GM19351 (cell line): ENCODE measurements at regions not wholly inside any gene's neighbourhood (a gene's known extent, or its start where the extent isn't known, plus 50 kb on each side); places are given as distances from the start of the nearest gene placed in this dataset.
"Not testable (repeated sequence)": the region's sequence is repeated elsewhere in the genome, so short reads cannot be mapped to it uniquely, and the experiment has no call there.

Source experiments
- ATAC-seq: cut with Tn5 transposase; IDR thresholded peaks from one replicate; pipeline ENCODE4 v1.9.1; 2021; ENCODE audit warnings: mild to moderate bottlenecking, moderate library complexity; ENCODE audit not compliant: unreplicated experiment

DNA sequence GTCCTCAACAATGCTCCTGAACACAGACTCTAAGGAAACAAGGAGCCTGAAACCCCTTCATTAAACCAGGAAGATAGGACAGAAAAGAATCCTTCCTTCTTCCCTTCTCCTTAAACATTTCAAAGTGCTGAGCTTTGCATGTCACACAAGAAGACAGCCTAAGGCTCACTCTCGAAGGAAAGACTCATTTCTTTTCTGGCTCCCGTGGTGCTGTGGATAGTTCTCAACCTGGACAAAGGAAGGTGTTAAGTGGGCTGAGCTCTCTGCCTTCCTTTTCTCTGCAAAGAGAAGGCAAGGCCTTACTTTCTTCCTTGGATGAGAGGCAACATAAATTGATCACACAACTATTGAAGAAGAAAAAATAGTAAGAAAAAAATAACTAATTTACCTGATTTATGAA lies 452.4 kb upstream of the DDI1 start:
- ATAC-seq: no peak

DNA sequence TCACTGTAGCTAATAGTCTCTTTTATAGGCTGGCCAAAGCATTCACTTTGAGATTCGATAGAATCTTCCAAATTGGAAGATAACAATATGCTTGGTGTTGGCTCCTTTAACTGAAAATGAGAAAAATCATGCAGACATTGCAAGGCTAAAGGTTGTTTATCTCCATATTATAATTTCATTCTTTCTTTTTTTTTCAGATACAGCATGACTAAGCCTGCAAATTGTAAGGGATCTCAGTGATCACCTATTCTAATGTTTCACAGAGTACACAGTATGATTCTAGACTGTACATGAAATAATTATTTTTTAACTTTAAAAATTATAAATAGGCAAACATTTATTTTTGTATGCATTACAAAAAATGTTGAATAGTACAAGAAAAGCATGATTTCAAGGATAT lies 451.7 kb upstream of the DDI1 start:
- ATAC-seq: no peak

DNA sequence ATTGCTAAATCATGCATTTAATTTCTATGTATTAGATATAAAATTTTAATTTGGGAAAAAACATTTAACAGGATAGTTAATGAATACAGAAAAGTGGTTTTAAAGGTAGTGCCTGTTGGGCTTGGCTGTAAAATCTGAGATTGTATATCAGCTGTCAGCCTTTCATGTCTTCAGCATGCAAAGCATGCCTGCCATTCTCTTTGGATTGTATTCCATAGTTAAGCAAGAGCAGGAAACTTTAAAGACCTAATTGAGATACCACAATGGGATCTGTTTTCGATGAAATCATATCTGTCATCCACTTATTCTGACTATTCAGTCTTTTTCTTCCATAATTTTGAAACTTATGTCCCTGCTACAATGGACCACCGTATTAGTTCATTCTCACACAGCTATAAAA lies 451.0 kb upstream of the DDI1 start:
- ATAC-seq: no peak

DNA sequence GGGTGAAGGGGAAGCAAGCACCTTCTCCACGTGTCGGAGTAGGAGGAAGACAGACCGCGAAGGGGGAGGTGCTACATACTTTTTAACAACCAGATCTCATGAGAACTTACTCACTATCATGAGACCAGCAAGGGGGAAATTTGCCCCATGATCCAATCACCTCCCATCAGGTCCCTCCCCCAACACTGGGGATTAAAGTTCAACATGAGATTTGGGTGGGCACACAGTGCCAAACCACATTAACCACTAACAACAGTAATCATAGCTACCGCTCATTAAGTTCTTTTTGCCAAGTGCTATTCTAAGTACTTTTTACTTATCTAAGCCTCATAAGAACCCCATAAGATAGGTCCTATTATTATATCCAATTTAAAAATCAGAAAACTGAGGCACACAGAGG lies 450.5 kb upstream of the DDI1 start:
- no peak for ATAC-seq

DNA sequence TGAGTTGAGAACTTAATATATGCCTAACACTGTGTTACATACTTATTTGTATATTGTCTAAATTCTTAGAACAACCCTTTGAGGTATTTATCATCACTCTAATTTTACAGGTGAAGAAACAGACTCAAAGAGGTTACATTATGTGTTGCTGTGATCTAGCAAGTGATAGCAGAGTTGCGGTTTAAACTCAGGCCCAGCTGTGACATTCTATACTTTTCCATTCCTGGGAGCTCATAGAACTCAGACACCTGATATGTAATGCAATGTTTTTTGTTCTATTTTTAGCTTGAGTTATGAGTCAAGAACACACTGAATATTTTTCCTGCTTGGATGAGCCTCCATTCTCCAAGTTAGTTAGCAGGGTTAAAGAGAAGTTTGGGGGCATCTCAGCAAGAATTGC lies 449.7 kb upstream of the DDI1 start:
- ATAC-seq: no peak

DNA sequence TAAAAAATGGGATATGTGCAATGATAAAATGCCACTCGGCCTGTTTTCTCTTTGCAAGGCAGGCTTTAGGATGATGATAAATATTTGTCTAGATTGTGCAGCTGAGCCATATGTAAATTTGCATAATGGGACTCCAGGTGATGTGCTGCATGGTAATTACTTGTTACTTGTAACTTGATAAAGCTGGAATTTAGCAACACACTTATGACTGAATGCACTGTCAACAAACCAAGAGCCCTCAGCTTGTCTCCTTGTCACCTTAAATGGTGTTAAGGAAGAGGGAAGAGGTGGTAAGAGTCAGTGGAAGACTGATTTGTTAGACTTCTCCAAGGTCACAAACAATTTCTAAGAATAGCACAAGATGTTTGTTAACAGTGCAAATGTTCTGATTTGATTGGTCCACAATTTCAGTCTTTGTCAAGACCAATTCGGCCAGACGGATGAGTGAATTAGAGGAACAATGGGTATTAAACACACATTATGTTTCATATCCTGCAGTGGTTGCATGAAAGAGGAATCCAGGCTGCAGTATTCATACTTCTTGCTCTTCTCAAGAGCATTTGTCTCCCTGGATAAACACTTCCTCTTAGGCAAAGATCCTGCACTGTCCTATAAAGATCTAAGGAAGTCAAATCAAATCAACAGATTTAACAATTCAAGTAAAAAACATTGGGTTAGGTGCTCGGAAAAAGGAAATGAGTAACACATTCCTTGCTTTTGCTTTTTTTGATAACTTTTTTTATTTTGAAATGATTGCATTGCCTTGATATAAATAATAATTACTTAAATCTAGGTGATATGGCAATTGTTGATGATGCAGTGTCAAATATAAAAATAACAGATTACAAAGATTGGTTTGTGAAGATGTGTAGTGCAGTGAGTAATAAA lies 448.3 kb upstream of the DDI1 start:
- ATAC-seq: no peak

DNA sequence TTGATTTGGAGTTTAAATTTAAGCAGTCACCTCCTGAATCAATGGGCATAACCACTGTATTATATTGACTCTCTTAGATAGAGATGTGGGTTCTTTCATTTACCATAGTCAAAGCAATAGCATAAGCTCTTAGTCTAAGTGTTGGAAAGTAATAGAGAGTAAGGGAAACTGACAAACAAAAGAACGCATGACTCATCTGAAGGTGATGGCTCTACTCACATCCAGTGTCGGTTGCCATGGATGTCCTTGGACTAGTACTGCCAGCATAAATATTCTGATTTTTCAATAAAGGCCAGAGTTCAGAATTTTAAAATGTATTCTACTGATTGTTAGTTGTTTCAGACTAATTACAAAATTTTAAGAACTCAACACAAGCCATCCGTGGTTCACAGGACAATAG lies 444.9 kb upstream of the DDI1 start:
- ATAC-seq: no peak

DNA sequence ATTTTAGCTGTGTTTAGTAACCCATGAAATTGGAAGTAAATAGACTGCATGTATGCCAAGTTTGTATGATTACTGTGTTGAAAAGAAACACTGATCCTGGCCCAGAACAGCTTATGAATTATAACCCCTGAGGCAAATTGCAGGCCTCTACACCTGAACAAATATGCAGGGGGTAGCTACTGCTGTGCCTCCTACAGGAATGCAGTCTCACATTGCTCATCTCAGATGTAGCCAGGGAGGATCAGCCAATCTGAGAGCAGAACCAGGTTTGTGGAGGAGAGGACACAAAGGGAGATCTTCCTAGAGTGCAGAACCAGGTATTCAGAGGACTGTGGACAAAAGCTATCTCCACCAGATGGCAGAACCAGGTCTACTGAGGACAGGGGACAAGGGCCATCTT lies 442.2 kb upstream of the DDI1 start:
- ATAC-seq: no peak

DNA sequence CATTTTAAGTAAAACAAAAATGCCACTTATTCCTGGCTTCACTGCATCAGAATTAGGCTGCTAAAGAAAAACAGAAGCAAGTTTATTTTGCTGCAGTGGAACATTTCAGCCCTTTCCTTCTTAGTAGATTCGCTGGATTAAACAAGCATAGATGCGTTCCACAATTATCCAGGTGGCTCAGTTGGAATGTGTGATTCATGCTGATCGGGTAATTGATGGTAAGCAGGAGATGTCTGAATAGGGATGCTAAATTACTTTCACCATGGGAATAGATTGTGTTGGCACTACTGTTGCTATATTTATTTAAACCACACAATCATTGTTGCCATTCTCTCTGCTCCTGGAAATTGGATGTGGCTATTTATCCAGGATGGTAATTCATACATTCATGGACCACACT lies 440.1 kb upstream of the DDI1 start:
- no peak for ATAC-seq

DNA sequence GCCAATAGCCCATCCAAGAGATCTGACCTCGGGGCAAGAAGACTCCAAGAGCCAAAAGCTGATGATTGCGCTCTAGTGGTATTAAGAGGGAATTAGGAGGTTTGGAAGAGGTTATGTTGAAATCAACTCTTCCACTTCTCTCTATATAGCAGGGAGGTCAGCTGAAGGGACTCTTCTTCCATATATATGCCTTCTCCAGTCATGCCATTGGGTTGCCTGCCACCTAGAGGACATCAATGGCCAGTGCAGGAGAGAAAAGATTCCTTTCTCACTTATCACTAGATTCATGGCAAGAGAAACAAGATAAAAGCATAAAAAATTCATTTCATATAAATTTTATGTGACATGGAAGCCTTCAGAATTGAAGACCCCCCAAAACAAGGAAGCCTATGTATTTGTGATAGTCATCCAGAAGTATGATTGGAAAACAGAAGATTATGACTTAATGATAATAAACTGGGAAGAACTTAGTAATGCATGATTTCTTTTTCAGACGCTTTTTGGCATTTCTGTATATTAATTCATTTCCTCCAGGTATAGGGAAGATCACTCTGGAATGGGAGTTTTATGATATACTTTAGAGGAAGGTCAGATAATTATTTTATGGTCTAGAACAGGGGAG lies 435.1 kb upstream of the DDI1 start:
- peak; percentile 99 for ATAC-seq

DNA sequence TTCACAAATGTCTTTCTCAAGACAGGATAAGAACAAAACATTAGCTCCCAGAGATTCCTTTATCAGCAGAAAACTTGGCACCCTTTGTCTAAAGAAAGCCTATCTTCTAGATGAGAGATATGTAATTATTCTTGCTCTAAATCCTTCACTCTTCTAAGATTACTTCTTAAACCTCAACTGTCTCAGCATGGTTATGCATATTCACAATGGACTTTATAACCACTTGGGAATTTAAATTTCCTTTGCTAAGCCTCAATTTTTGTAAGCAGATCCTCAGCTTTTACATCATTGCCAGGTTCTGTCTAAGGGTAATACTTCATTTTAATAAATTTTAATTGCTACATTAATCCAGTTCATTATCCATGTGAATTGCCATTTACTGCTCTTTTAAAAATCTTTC lies 433.6 kb upstream of the DDI1 start:
- ATAC-seq: no peak

DNA sequence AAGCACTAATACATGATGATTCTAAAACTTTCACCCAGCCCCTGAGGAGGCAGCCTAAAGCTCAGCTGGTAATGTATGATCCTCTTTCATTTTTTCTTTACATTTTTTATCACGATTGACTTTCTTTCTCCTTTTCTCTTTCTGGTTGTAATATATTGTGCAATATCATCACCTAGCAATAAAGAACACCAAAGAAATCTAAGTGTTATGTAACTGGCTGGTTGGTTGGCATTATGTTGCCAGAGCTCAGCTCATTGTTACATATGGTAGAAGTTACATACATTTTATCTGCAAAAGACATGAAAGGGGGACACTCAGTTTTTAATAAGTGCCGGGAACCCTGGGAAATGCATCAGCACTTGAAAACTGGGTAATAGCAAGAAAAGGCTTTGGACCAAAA lies 432.1 kb upstream of the DDI1 start:
- no peak for ATAC-seq

DNA sequence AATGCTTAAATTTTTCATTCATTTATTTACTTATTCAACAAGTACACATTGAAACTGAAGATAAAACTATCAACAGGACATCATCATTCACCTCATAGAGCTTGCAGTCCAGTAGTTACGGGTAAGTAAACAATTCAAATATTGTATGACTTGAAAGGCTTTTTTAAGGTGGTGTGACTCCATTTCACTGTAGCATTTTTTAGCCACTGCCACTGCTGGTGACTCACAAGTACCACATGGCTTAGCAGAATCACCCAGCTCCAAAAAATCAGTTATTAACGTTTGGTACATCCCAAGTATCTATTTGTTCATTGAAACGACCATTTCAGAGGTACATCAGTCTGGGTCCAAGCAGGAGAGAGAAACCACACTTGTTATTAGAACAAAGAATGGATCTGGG lies 427.9 kb upstream of the DDI1 start:
- ATAC-seq: no peak

DNA sequence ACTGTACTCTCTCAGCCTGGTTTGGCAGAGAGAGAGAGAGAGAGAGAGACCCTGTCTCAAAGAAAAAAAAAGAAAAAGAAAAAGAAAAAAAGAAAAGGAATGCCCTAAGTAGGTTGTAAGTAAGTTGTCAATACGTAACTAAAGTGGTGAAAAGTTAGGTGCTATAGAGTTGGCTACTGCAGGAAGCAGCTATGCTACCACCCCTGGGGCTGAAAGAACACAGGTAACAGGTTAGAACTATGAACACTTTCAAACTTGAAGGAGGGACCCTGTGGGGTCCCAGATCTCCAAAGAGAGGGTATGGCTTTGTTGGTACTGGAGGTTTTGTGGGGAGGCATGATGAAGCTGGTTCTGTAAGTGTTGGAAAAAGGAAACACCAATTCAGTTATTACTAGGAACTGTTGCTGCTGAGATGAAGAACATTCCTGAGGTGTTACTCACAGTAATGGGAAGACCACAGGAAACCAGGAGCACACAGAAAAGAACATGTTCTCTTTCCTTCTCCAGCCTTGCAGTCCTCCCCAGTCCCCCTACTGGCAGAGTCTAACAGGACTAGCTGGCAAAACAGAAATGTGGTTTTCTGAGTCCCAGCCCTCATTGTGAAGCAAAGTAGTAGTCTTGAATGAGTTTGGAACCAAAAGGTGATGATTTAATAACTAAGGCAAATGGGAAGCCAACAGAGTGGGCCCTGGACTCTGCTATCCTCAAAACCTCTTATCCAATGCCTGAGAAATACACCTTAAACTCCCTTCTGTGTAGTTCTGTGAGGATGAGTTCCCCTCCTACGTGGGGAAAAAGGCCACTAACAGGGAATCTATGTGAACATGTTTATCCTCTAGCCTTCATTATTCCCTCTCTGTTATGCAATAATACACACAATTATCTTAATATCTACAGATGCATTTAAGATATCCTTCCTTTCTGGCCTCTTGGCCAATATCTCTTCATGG lies 427.0 kb upstream of the DDI1 start:
- no peak for ATAC-seq

DNA sequence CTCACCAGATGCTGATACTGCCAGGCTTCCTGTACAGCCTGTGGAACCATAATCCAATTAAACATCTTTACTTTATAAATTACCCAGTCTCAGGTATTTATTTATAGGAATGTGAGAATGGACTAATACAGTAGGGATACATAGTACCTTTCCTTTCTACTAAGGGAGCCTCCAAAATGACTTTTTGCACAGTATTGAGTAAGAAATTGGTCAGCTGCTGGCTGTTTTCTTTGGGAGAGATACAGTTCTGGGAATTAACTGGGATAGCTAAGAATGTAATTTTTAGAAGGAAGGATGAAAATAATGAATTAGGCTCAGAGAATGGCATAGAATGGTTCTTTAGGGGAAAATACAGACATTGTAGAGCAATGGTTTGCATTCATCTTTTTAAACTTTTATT lies 426.0 kb upstream of the DDI1 start:
- no peak for ATAC-seq

DNA sequence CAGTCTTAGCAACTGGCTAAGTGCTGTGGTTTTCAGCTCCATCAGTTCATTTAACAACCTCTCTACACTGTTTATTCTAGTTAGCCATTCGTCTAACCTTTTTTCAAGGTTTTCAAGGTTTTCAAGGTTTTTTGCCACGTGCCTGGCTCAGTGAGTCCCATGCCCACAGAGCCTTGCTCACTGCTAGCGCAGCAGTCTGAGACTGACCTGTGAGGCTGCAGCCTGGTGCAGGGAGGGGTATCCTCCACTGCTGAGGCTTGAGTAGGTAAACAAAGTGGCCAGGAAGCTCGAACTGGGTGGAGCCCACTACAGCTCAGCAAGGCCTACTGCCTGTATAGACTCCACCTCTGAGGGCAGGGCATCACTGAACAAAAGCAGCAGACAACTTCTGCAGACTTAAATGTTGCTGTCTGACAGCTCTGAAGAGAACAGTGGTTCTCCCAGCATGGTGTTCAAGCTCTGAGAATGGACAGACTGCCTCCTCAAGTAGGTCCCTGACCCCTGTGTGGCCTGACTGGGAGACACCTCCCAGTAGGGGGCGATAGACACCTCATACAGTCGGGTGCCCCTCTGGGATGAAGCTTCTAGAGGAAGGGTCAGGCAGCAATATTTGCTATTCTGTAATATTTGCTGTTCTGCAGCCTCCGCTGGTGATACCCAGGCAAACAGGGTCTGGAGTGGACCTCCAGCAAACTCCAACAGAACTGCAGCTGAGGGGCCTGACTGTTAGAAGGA lies 424.7 kb upstream of the DDI1 start:
- ATAC-seq: not testable (repeated sequence)

DNA sequence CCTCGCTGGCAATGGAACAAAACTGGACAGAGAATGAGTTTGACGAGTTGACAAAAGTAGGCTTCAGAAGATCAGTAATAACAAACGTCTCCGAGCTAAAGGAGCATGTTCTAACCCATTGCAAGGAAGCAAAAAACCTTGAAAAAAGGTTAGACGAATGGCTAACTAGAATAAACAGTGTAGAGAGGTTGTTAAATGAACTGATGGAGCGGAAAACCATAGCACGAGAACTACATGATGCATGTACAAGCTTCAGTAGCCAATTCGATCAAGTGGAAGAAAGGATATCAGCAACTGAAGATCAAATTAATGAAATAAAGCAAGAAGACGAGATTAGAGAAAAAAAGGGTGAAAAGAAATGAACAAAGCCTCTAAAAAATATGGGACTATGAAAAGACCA lies 424.0 kb upstream of the DDI1 start:
- not testable (repeated sequence) for ATAC-seq

DNA sequence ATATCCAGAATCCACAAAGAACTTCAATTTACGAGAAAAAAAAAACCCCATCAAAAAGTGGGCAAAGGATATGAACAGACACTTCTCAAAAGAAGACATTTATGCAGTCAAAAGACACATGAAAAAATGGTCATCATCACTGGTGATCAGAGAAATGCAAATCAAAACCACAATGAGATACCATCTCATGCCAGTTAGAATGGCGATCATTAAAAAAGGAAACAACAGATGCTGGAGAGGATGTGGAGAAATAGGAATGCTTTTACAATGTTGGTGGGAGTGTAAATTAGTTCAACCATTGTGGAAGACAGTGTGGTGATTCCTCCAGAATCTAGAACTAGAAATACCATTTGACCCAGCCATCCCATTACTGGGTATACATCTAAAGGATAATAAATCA lies 419.9 kb upstream of the DDI1 start:
- not testable (repeated sequence) for ATAC-seq

DNA sequence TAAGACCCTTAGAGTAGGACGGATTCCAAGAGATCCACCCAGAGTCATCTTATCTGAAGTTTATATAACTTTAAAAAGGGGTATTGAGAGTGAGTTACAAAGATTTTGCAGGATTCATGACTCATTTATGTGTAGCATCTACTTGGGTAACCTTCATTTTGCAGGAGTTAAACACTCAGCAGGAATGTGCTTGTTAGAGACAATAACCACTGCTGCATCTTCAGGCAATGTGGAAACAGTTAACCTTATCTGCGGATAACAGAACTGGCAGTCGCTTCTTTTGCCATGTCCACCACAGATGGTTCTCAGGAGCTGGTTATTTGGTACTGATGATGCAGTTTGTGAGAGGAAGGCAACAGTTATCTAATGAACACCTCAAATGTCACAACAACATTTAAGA lies 417.9 kb upstream of the DDI1 start:
- no peak for ATAC-seq

DNA sequence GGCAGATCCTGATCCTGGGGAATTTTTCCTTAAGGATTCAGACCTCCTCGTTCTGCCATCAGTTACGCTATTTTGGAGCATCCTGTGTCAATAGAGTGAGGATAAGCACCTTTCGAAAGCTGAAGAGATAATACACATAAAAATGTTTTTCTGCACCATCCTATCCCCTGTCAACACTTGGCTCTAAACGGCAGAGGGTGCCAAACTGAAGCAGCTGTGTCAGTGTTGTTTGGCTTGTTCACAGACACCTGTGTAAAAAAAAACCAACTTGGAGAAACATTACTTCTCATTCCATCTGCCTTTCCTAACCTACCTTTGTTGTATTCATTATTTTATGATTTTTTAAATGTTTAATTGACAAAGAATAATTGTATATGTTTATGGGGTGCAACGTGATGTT lies 417.0 kb upstream of the DDI1 start:
- ATAC-seq: peak; percentile 56

DNA sequence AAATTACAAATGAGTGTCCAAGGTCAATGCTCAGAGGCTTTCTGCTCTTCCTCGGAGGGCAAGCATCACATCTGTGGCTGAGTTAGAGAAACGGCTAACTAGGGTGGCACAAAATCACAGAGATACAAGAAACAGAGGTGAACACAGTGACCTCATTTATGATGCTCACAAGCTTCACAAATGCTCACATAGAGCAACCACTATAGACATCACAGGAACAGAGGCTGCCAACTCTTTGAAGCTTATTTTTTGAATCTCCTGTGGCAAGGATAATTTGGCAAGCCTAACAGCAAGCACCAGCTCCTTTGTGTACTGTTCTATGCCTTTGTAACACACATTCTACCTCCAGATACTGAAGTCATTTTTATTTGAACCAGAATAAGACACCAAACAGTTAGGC lies 416.5 kb upstream of the DDI1 start:
- ATAC-seq: no peak
